ENCODE measurements at regions not wholly inside any gene's neighbourhood (a gene's known extent, or its start where the extent isn't known, plus 50 kb on each side); places are given as distances from the start of the nearest gene placed in this dataset.

GRCh38 chr2:173448938-173449471 is 94.3 kb downstream of the CDCA7 start (continued):
- TF ChIP-seq, protein P1, sequence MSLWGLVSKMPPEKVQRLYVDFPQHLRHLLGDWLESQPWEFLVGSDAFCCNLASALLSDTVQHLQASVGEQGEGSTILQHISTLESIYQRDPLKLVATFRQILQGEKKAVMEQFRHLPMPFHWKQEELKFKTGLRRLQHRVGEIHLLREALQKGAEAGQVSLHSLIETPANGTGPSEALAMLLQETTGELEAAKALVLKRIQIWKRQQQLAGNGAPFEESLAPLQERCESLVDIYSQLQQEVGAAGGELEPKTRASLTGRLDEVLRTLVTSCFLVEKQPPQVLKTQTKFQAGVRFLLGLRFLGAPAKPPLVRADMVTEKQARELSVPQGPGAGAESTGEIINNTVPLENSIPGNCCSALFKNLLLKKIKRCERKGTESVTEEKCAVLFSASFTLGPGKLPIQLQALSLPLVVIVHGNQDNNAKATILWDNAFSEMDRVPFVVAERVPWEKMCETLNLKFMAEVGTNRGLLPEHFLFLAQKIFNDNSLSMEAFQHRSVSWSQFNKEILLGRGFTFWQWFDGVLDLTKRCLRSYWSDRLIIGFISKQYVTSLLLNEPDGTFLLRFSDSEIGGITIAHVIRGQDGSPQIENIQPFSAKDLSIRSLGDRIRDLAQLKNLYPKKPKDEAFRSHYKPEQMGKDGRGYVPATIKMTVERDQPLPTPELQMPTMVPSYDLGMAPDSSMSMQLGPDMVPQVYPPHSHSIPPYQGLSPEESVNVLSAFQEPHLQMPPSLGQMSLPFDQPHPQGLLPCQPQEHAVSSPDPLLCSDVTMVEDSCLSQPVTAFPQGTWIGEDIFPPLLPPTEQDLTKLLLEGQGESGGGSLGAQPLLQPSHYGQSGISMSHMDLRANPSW (CRISPR knock-in tag; IDR thresholded peaks at IDR 0.05; ENCODE audit: borderline replicate concordance) = no peak
- no peak for TF ChIP-seq ZNF546 (CRISPR knock-in tag; conservative IDR thresholded peaks at IDR 0.05)
- no peak for TF ChIP-seq RORA (CRISPR knock-in tag; IDR thresholded peaks at IDR 0.05)
- TF ChIP-seq SMAD3 (CRISPR knock-in tag; IDR thresholded peaks at IDR 0.05) = peak; percentile 45; the same call in 1 of the 2 replicates
- TF ChIP-seq HNF1A (IDR thresholded peaks at IDR 0.05; ENCODE audit: low read depth) = no peak
- no peak for TF ChIP-seq HNF1A (CRISPR knock-in tag; IDR thresholded peaks at IDR 0.05; ENCODE audit: borderline replicate concordance)
- no peak for TF ChIP-seq SETDB1 (CRISPR knock-in tag; IDR thresholded peaks at IDR 0.05; ENCODE audit: borderline replicate concordance)
- no peak for TF ChIP-seq SPEN (CRISPR knock-in tag; IDR thresholded peaks at IDR 0.05; ENCODE audit: low read depth)
- no peak for TF ChIP-seq ZNF3 (CRISPR knock-in tag; IDR thresholded peaks at IDR 0.05)
- no peak for TF ChIP-seq ZNF292 (CRISPR knock-in tag; IDR thresholded peaks at IDR 0.05; ENCODE audit: borderline replicate concordance, low read depth)
- peak; percentile 29; the same call in 1 of the 2 replicates for TF ChIP-seq TOE1 (CRISPR knock-in tag; IDR thresholded peaks at IDR 0.05)
- no peak for TF ChIP-seq NFE2L1 (CRISPR knock-in tag; IDR thresholded peaks at IDR 0.05; ENCODE audit: borderline replicate concordance)
- no peak for TF ChIP-seq ZNF484 (CRISPR knock-in tag; IDR thresholded peaks at IDR 0.05; ENCODE audit: borderline replicate concordance, low read depth)
- TF ChIP-seq RXRA (CRISPR knock-in tag; IDR thresholded peaks at IDR 0.05) = peak; percentile 33; the same call in 1 of the 2 replicates
- TF ChIP-seq EHMT2 (IDR thresholded peaks at IDR 0.05; ENCODE audit: borderline replicate concordance, low read depth, low read length) = no peak
- no peak for TF ChIP-seq TP53 (CRISPR knock-in tag; conservative IDR thresholded peaks at IDR 0.05)
- no peak for TF ChIP-seq AHR (CRISPR knock-in tag; IDR thresholded peaks at IDR 0.05)
- TF ChIP-seq ZKSCAN1 (IDR thresholded peaks at IDR 0.05; ENCODE audit: low read length) = no peak
- no peak for TF ChIP-seq KDM6A (CRISPR knock-in tag; IDR thresholded peaks at IDR 0.05; ENCODE audit: low read depth)
- TF ChIP-seq RFX1 (IDR thresholded peaks at IDR 0.05) = no peak
- TF ChIP-seq ZNF629 (CRISPR knock-in tag; conservative IDR thresholded peaks at IDR 0.05) = 0 out of 2 replicates have a peak, but pooled peaks have one; percentile 15
- TF ChIP-seq, protein P2, sequence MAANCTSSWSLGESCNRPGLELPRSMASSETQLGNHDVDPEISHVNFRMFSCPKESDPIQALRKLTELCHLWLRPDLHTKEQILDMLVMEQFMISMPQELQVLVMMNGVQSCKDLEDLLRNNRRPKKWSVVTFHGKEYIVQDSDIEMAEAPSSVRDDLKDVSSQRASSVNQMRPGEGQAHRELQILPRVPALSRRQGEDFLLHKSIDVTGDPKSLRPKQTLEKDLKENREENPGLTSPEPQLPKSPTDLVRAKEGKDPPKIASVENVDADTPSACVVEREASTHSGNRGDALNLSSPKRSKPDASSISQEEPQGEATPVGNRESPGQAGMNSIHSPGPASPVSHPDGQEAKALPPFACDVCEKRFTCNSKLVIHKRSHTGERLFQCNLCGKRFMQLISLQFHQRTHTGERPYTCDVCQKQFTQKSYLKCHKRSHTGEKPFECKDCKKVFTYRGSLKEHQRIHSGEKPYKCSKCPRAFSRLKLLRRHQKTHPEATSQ (CRISPR knock-in tag; IDR thresholded peaks at IDR 0.05; ENCODE audit: borderline replicate concordance) = no peak

Data from HepG2 (cell line).